GM12872 (cell line): ENCODE measurements at regions not wholly inside any gene's neighbourhood (a gene's known extent, or its start where the extent isn't known, plus 50 kb on each side); places are given as distances from the start of the nearest gene placed in this dataset.

Experiments
- CTCF ChIP-seq: IDR thresholded peaks from 3 replicates; pipeline ENCODE4 v1.5.1; 2011; ENCODE audit warnings: low read depth, mild to moderate bottlenecking, low read length, moderate library complexity; ENCODE audit not compliant: insufficient read depth

DNA sequence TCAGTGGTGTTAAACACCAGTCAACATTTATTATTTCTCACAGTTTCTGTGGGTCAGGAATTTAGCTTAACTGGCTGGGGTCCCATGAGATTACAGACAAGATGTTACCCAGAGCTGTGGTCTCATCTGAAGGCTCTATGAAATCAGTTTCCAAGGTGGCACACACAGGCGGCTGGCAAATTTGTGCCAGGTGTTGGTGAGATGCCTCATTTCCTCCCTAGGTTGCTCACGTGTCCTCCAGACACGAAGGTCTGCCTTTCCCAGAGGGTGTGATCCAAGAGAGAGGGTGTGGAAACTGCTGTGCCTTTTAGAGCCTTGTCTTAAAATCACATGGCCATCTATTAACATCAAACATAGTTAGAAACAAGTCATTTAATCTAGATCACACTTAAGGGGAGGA, 209.0 kb downstream of the JCAD start:
- no peak for TF ChIP-seq CTCF

DNA sequence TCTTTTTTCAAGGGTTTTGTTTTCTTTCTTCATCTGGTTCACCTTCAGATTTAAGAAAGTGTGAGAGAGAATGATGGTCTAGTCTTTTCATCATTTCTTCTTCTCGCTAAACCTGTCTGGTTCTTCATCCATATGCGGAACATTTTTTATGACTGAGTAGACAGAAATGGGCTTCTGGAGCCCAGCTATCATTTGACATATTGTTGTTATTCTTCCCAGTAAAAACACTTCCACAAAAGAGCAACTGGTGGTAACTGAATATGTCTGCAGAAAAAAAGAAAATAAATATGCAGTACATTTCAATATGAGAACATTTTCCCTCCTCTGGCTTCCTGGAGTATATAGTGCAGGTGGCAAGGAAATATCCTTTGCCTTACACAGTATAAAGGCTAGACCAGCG, 209.5 kb downstream of the JCAD start:
- no peak for TF ChIP-seq CTCF

DNA sequence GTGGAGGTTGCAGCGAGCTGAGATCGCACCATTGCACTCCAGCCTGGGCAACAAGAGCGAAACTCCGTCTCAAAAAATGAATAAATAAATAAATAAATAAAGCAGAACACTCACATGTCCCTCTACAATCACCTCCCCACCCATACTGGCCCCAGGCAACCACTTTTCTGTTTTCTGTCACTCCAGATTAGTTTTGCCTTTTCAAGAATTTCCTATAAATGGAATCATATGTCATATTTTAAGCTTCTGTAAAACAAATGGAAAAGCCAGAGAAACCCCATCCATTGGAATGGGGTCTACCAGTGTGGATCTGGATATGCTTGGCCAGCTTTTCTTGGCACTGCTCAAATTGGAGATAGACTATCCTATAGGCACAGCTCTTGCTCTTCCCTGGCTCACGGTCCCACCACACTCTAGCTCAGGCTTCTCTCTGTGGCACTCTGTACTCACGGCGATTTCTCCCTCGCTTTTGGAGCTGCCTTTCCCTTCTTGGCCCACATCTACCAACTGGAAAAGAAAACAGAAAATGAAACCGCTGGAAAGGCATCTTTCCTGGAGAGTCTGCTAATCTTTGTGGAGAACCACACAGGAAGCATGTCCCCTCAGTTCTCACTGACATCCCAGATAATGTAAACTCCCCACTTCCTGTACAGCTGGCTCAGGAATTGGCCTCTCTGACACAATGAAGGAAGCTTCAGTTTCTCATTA, 210.1 kb downstream of the JCAD start:
- TF ChIP-seq CTCF, result no peak

DNA sequence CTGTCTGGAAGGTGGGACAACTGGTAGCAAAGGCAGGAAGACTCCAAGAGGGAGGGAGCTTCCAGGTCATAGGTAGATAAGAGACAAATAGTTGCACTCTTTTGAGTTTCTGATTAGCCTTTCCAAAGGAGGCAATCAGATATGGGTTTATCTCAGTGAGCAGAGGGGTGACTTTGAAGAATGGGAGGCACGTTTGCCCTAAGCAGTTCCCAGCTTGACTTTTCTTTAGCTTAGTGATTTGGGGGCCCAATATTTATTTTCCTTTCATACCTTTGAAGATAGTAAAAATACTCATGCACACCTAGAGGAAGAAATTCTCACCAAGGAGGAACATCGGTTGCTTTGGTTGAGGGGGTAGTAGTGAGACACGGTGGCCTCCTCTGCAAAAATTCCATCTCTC, 212.1 kb upstream of the SVIL start:
- no peak for TF ChIP-seq CTCF

DNA sequence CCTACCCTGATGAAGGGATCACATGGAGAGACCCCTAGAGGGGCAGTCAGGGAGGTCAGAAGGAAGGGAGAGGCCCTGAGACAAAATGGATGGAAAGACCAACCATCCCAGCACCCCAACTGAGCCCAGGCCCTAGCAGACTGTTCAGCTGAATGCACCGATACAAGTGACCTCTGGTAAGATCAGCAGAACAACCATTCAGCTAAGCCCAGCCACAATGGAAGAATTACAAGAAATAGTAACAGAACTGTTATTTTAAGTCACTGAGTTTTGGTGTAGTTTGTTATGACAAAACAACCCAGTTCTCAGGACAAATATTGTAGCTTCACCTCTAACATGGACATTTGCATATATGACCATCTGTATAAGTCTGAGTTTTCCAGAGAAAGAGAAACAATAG, 210.4 kb upstream of the SVIL start:
- no peak for TF ChIP-seq CTCF

GRCh38 chr10:29843143-29843542, 208.4 kb upstream of the SVIL start:
- no peak for TF ChIP-seq CTCF

DNA sequence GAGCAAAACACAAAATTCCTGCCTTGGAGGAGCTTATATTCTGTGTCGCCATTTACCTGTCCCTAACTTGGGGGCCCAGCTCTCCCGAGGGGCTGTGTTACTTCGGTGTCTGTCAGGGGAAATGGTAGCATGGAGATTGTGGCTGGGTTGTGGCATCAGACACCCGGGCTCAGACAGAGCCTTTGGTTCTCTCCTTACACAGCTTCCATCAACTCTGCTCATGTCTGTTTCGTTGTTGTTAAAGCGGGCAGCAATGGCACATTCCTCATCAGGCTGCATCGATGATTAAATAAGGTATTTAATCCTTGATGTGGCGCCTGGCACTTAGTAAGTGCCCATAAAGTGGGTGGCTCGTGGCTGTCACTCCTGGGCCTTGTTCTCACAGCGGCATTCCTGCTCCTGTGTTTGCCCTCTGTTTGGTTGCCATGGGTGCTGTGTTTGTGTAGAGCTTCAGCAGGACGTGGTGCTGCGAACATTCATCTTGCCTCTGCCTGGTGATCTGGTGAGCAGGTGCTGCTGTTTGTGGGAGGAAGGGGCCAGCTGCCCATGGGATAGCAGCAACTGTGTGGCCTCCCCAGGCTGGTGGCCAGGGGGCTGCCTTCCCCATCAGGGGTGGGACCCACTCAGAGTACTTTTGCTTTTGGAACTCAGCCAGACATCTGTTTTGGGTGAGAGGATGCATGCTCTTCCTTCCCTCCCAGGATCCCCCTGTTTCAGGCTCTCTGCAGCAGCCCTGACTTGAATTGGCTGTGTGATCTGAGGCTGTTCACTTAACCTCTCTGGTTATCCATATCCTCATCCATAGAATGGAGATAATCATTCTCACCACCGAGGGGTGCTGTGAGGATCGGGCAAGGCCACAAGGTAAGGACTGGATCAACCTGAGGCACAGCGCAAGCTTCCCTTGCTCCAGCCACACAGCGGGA, 207.2 kb upstream of the SVIL start:
- TF ChIP-seq CTCF, result no peak
